GDM1 (cell line): ENCODE measurements at regions not wholly inside any gene's neighbourhood (a gene's known extent, or its start where the extent isn't known, plus 50 kb on each side); places are given as distances from the start of the nearest gene placed in this dataset.

Experiments
- DNase-seq: peaks from one replicate; lab custom pipeline; 2025; lab: John Stamatoyannopoulos, UW

DNA sequence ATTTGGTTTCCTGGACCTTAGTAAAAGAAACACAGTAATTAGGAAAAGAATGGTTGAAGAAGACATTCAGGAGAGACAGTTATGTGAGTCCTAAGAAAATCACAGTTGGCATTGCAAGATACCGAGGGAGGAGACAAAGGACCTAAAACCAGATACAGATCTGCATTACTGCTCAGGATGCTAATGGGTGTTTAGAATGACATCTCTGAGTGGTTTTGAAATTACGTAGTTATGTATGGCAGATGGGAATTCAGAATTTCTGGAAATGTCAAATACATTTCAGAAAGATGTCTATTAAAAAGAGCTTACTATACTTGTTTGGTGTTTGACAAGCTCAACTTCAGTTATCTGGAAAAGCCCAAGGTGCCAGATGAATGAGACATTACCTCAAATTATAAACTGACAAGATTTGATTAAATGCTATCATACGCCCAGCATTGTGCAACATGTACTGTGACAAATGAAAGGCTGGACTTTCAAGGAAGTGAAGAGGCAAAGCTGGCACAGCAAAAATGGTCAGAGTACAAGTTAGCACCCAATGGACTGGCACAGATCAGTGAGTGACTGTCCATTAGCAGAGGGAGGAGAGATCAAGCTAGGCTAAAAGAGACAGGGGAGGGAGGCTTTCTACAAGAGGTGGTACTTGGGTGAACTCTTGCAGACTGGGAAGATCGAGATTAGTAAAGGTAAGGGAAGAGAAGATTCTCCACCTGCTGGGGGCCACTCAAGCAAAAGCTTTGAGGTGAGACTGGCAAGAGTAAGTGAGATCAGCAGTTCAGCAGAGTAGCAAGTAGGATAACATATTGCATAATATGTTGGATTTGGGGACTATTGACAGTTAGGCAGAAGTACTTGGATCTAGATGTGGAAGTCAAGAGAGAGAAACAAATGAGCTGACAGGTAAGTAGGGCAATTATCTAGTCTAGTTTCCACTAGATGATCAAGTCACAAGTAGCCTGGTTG is 168.9 kb downstream of the CYRIA start:
- no peak for DNase-seq

DNA sequence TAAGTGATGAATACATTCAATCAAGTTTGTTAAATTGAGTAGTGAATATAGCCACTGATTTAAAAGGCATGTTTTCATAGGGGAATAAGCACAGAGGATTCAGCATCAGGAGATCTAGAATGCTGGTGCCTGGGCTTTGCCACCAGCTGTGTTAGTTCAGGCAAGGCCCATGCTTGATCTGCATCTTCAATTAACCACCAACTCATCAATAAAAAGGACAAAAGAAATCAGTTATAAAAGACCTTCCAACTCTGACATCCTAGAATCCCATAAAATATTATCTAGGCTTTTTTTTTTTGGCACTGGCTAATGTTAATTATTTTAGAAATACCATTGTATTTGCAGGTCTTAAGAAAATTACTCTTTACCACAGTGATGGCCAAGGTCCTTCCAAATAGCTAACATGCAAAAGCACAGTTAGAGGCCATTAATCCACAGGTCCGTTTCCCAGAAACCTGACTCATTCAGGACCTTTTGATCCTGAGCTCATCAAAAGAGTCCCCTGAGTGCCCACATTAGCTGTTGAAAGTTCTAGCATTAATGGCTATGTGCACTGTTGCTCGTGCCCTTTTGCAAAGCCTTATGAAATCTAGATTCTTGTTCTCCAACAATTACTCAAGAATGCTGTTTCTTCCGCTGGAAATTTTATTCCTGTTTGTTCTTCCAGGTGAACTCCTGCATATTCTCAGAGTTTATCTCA is 170.0 kb downstream of the CYRIA start:
- no peak for DNase-seq

DNA sequence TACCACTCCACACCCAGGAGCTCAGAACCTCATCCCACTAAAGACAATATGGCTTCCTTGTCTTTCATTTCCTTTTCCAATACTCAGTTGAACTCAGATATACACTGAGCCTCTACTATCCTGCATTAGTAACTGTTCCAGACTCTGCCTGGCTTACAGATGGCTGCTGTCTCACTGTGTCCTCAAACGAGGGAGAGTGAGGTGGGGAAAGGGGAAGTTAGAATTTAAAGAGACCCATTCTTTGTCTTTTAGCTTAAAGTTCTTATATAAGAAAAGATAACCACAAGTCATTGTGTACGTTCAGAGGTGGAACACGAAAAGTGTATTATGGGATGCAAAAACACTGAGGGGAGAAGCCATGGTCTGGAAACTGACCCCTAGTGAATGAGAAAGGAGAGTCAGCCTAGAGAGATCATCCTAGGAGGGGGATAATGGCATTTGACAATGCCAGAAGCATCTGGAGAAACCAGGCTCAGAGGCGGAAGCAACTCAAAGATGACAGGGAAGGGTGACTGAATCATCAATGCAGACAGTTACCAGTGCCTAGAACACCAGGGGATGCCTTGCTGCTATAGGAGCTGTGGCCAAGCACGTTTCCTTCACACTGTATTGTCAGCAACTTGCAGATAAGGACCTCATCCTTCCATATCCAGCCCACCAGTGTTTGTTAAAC is 170.7 kb downstream of the CYRIA start:
- peak; percentile 73 for DNase-seq

DNA sequence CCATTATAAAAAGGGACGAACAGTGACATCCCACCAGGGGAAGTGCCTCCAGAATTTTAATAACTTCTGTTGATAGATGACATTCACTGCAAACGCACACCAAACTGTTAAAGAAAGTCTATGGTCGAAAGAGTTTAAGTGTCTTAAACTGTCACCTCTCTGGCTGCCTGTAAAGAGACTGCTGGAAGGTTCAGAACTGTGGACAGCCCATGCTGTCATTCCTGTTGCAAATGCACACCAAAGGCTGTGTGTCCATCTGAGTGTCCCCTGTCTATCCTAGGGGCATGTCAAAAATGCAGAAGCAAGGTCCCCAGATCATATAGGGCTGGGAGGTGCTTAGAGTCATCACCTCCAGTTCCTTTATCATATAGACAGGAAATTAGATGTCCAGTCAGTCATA is 171.8 kb downstream of the CYRIA start:
- DNase-seq: no peak

DNA sequence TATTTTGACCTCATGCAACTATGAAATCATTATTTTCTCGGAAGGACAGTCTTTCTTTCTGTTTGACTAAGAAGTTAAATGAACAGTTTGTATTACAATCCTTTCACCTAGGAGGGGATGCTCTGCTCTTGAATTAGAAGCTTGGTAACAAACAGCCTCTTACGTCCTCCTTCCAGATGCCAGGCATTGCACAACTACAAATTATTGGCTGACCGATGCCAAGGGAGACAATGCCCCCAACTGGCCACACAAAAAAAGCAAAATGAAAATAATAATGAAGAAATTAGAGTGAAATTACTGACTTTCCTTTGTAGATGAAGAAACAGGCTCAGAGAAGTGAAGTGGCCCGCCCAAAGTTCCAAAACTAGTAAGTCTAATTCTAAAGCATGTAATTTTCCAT is 177.9 kb downstream of the CYRIA start:
- peak; percentile 66 for DNase-seq

DNA sequence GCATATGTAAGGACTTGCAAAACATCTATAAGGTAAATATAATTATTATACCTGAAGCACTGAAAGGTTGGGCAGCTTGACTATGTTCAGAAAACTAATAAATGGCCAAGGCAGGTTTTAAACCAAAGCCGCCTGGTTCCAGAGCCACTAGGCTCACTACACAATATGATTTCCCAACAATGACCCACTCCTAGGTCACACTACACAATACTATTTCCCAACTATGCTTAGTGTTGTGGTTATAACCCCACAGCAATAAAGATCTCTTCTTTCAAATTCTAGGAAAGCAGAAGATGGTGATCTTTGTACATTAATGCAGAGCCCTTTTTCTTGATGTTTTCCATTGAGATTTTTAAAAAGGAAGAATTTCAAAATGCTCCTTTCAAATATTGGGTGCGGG is 180.4 kb downstream of the CYRIA start:
- DNase-seq: no peak

DNA sequence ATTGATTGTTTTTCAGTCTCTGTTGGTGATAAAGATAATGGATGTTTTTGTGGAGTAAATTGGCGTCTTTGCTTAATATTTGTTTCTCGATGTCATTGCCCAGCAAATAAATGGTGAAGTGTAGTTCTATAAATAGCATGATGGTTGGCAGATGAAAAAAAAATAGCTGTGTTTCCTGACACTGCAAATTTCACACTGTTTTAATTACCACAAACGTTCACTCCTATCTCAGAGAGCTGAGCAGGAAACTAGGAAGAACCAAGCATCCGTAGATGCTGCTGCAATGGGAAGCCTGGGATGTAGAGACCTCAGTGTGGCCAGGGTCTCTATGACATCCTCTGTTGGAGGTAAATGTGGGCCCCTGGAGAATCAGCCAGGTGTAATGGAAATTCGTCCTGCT is 183.2 kb downstream of the CYRIA start:
- DNase-seq: peak; percentile 76

DNA sequence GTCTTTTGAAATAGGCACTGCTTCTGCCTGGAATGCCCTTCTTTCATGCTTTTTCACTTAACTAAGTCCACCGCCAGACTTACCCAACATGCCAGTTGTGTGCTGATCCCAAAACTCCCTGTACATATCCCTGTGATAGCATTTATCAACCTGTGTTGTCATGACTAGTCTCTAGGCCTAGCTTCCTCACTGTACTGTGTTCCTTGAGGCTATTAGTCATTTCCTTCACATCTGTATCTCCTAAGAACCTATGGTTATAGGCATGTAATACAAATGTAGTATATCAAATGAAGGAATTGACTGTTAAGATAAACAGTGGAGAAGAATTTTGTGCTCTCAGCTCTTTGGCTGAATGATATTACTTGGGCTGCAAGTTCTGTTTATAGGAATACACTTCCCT is 184.3 kb downstream of the CYRIA start:
- no peak for DNase-seq

DNA sequence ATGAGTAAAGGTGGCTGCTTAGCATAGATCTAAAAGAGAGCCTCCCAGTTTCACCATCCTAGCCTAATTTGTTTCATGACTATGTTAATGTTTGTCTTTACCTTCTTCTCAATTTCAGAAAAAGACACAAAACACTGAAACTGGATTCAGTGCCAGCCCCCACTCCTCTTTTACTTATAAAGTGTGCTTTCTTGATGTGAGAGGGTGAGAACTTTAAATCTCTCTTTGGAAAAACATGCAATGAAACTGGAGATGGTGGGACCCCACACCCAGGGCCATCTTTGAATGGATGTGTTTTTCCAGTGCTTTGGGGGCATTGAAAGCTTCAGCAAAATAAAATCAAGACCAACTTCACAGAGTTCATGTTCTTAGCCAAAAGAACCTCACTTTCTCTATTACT is 185.9 kb downstream of the CYRIA start:
- no peak for DNase-seq

DNA sequence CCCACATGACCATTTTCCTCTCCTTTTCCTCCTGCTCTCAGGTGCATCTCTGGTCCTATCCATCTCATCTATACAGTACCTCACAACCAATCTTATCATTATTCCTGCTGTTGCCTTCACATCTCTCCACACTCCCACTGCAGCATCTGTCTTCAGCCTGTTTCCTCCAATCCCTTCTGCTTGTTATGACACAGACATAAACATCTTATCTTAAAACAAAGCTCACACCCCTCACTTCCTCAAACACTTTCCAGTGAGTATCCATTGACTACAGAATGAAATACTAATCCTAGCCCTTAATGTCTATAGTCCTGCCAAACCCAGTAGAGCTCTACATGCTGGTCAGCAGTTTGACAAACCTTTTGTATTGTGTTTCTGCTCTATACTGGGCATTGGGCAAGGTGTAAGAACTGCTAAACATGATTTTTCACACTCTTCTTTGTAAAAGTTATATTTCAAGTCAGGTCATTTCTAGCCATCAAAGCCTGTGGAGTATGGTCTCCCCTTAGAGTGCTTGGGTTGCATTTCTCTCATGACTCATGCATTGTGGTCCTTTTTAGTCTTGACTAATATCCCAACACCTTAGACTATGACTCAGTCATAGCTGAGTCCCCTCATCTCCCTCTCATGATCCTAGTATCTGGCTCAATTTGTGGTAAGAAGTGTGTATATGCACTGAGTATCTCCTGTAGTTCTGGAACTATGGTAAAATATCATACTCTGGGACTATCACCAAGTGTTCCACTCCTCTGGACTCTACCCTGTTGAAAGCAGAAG is 187.0 kb downstream of the CYRIA start:
- peak; percentile 38 for DNase-seq

DNA sequence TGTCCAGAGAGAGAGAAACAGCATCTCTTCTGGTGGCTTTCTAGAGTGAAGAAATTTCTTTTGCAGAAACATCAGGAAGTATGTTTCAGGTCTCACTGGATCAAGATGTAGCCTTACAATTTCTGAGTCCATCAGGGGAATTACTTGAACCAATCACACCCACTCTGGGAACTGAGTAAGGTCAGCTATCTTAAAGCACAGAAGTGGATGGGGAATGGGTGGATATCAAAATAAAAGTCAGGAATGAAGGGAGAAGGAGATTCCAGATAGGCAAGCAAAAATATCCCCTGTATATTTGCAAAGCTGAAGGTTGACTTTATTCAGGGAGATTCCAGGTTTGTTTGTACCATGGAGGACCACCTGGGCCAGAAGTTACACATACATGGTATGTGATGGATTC is 188.0 kb downstream of the CYRIA start:
- no peak for DNase-seq

DNA sequence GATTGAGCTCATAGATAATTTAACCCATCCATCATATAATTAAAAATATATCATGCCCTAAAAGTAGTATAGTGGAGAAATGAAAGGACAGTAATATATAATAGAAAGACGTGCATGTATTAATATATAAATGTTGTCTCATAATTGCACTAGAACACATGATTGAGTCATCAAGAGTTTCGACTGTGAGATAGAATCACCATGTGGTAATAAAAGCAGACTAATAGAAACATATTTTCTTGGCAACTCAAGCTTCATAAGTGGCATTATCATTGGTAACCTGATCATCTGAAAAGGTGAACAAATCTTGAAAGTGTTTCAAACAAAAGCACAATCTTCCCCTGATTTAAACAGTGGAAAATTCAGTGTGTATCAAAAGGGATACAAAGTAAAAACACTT is 188.8 kb downstream of the CYRIA start:
- DNase-seq: no peak

DNA sequence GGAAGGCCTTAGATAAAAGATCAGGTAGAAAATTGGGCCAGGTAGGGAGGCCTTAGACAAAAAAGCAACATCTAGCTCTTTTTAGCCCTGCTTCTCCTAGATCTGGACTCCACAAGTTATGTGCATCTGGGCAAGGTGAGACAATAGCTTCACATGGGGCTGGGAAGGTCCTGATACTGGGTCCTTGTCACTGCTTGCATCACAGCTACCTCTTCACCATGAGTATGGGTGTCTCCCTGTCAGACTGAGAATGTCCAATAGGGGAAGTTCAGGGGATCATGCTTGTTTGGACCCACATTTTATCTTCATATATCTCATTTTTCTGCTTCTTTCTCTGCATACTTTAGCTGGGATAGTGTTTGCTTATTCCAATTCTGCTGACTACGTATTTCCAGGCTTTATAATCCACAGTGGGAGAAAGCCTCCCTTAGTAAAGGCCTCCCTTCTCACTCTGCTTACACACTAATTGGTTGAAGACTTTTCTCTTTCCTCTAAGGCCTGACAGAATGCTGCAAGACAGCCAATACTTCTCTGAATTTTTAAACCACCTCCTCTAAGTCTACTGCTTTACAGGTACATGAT is 189.6 kb downstream of the CYRIA start:
- DNase-seq: no peak

DNA sequence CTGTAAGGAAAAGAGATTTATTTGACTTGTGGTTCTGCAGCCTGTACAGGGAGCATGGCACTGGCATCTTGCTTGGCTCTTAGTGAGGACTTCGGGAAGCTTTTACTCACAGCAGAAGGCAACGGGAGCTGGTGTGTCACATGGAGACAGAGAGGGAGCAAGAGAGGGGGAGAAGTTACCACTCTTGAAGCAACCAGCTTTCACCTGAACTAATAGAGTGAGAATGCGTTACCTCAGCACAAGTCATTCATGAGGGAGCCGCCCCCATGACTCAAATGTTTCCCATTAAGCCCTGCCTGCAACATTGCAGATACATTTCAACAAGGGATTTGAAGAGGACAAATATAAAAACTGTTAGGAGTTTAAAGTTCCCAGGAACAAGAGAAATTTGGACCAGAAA is 190.0 kb downstream of the CYRIA start:
- no peak for DNase-seq

DNA sequence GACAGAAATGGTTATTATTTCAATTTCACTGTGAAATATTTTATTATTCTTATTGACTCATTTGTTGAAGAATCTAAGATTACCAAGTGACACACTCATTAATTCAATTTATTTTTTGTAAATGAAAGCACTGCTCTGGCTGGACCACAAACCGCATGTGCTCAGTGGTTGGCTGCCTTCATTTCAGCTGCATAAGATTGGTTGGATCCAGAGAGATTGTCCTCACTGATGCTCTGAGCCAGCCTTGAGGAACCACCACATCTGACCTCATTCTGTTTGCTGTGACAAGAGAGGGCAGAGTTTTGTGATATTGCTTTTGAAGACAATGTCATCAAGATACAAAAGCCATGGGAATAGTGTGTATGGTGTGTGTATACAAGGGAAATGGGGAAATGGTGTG is 192.1 kb downstream of the CYRIA start:
- DNase-seq: no peak

DNA sequence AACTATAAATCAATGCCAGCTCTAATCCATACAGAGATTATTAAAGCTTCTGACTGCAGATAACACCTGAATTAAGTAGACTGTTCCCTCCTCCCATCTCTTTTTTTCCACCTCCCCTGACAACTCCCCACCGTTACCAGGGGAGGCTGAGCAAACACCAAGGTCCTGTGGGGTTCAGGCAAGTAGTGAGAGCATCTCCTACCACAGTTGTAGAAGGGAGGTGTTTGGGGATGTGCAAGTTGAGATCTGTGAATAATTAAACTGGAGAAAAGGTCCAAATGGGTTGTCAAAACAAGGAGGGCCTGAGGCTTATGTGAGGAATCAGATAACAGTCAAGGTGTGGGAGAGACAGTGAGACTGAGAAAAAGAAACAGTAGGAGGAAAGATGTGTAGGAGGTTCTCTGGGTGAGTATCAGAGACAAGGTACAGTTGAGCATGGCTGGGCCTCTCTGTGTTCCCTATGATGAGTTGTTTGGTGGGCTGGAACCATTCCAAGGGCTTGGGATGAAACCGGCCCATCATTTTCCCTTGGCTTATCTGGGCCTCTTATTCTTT is 194.6 kb downstream of the CYRIA start:
- DNase-seq: no peak

DNA sequence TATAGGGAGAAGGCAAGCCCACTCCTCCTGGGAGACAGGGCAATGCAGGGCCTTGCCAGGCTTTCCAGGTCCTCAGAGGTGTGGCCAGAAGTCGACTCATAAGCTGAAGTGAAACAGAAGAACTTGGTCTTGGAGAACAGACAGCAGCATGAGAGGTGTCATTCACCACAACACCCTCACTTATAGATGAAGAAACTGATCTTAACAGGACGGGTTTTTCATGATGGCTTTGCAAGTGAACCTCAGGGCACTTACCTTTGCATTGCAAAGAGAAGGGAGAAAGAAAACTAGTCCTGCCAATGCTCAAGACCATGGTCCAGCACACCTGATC is 198.8 kb downstream of the CYRIA start:
- DNase-seq: no peak

DNA sequence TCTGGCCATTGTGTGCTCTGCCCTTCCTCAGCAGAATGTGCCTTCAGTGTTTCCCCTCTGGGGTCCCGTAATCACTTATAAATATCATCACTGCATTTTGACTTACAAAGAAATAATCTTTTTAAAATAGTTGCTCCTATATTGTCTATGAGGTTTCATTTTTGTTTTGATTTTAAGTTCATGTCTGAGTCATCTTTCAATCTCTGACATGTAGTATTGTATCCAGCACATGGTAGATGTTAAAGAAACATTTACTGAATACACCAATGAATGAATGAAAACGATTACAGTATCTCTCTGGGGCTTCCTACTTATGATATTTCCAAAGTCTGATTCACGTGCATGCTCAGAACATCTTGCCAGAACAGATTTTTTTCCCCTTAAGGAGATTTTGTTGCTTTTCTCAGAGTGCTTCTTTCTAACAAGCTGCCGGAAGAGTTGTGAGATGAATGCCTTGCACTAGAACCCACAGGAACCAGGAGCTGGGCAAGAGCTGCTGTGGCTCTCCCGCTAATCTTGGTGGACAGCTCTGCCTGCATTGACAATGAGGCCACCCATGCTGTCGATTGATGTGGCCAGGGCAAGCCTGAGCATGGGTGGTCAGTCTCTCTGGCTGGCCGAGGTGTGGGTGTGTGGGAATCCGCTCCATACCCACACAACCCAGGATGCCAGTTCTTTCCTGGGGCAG is 199.4 kb downstream of the CYRIA start:
- DNase-seq: no peak

DNA sequence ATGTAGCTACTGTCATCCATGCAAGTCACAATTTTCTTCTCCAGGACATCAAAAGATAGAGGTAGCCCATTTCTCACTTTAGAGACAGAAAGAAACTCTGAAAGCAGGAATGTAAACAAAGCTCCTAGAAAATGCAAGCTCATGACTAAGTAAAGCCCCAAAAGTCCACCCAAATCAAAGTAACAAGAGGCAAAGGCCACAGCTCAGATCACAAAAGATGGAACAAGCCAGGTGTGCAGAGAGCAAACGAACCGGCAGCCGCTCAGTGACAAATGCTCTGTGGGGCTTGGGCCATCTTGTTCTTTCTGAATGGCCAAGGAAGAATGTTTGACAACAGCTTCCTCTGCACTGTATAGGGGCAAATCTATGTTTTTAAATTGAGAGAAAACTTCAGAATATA is 201.0 kb downstream of the CYRIA start:
- DNase-seq: no peak

DNA sequence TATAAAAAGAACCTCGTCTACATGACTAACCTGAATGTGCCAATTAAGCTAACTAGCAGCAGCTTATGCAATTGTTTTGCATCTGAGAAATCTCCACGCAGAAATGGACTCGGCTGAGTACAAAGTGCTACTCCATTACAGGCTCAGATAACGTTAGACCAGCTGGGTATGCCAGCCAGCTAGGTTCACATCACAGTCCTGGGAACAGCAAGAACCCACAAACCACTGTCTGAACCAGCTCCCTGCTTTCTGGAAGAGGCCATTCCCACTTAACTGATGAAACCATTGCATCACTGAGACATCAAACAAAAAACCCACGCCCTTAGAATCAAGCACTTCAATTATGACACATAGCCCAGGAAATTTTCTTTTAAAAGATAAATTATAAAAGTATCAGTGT is 202.7 kb downstream of the CYRIA start:
- DNase-seq: no peak

DNA sequence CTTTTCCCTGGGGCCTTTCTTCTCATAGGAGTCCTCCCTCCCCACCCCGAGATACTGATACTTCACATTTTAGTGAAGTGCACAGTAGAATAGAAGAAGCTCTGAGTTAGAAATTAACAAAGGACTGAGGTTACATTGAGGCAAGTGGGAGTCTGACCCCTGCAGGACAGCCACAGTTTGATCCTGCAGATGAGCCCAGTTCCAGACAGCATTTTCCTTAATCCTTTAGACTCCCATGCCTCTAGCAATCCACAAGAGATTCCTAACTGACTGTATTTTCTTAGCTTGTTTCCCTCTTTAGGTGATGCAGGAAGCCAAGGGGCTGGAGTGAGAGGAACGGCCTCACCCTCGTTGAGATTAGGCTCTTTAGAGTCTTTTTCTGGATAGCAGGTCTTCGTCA is 204.0 kb downstream of the CYRIA start:
- no peak for DNase-seq
